Gastroesophageal sphincter (tissue), 4 donors: ENCODE measurements at regions not wholly inside any gene's neighbourhood (a gene's known extent, or its start where the extent isn't known, plus 50 kb on each side); places are given as distances from the start of the nearest gene placed in this dataset.
A peak's percentile ranks its signal among the peaks of the same experiment; 100 is the strongest.

Experiments
- ATAC-seq: fragments of 150-250 bp; one replicate; pipeline ENCODE4 v1.9.1; 2016; ENCODE audit warnings: mild to moderate bottlenecking, moderate library complexity
- H3K27ac ChIP-seq, 4 donors: fragments of 200-600 bp; sonication (generic) in 3 of 4; 1 replicate in 3 of 4; 2 replicates in 1 of 4; pipeline ENCODE4 v1.5.1; 2016 to 2019
- H3K27me3 ChIP-seq: fragments of 200-600 bp; sonication (generic); one replicate; pipeline ENCODE4 v1.5.1; 2019
- H3K36me3 ChIP-seq, 2 donors: fragments of 200-600 bp; sonication (generic); one replicate each; pipeline ENCODE4 v1.5.1; 2019; ENCODE audit warnings: control low read depth in 1 of 2
- H3K4me1 ChIP-seq, 3 donors: fragments of 200-600 bp; sonication (generic); 1 replicate in 2 of 3; 2 replicates in 1 of 3; pipeline ENCODE4 v1.5.1; 2016 to 2019; ENCODE audit warnings: control low read depth in 2 of 3
- H3K4me3 ChIP-seq, 2 donors: fragments of 200-600 bp; sonication (generic); one replicate each; pipeline ENCODE4 v1.5.1; 2019; ENCODE audit warnings: mild to moderate bottlenecking in 1 of 2, moderate library complexity in 1 of 2
- H3K9me3 ChIP-seq, 3 donors: fragments of 200-600 bp; sonication (generic); one replicate each; pipeline ENCODE4 v1.5.1; 2017 to 2019; ENCODE audit warnings: control low read depth in 2 of 3
- EP300 ChIP-seq: sonication (generic); formaldehyde crosslinking; IDR thresholded peaks from one replicate; pipeline ENCODE4 v1.6.1; 2017; ENCODE audit warnings: antibody characterized with exemption, mild to moderate bottlenecking
- POLR2A ChIP-seq, 2 donors: fragments of 450-650 bp; IDR thresholded peaks; one replicate each; pipeline ENCODE4 v1.6.1; 2017; ENCODE audit warnings: antibody characterized with exemption in 2 of 2, mild to moderate bottlenecking in 2 of 2, moderate library complexity in 1 of 2
- POLR2AphosphoS5 ChIP-seq: sonication (generic); formaldehyde crosslinking; IDR thresholded peaks from one replicate; pipeline ENCODE4 v1.6.1; 2017; ENCODE audit warnings: antibody characterized with exemption
- WGBS, 2 donors: methylation state at CpG; one replicate each; pipeline ENCODE4 v1.1.5; 2018; ENCODE audit warnings: low coverage in 1 of 2; 5-methylcytosine and 5-hydroxymethylcytosine counted together
- TF ChIP-seq, protein P1 (sequence below), 4 experiments: fragments of 200-600 bp in 2 of 4; fragments of 450-650 bp in 2 of 4; sonication (generic) in 1 of 4; IDR thresholded peaks; one replicate each; pipeline ENCODE4 v1.5.1; 2017 to 2019; ENCODE audit warnings: antibody characterized with exemption in 4 of 4, mild to moderate bottlenecking in 2 of 4, moderate library complexity in 2 of 4

DNA sequence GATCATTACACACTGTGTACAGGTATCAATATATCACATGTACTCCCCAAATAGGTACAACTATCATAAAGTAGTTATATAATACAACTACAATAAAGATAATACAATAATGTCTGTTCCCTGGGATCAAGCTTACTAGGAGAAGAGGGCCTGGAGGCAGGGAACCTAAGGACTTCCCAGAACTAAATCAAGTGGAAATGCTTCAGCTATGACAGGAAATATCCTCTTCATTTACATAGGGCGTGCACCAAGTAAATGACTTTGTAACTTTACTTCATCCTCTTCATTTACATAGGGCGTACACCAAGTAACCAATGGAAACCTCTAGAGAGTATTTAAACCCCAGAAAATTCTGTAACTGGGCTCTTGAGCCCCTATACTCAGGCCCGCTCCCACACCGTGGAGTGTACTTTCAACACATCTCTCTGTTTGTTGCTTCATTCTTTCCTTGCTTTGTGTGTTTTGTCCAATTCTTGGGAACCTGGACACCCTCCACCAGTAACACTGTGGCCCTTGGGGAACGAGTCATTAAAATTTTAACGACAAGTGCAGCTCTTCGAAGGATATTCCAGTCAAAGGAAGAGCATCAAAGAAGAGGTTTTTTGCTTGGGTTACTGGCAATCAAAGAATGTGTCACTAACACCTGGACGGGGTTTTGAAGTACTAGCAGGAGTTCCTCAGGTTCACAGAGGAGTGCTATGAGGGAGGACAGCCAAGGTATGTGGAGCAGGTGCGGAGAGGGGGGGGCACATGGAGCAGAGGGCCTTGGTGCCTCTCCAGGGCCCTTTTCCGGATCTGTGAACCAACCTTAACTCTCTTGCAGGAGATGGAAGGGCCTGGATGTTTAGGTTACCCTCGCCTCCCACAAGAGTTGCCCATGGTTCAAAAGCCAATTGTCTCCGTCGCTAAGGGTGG is 106.6 kb upstream of the DAP start:
- TF ChIP-seq EP300, result no peak
- TF ChIP-seq POLR2A (IDR thresholded peaks at IDR 0.05), result no peak
- TF ChIP-seq, protein P1, sequence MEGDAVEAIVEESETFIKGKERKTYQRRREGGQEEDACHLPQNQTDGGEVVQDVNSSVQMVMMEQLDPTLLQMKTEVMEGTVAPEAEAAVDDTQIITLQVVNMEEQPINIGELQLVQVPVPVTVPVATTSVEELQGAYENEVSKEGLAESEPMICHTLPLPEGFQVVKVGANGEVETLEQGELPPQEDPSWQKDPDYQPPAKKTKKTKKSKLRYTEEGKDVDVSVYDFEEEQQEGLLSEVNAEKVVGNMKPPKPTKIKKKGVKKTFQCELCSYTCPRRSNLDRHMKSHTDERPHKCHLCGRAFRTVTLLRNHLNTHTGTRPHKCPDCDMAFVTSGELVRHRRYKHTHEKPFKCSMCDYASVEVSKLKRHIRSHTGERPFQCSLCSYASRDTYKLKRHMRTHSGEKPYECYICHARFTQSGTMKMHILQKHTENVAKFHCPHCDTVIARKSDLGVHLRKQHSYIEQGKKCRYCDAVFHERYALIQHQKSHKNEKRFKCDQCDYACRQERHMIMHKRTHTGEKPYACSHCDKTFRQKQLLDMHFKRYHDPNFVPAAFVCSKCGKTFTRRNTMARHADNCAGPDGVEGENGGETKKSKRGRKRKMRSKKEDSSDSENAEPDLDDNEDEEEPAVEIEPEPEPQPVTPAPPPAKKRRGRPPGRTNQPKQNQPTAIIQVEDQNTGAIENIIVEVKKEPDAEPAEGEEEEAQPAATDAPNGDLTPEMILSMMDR (IDR thresholded peaks at IDR 0.05), result no peak
- TF ChIP-seq POLR2AphosphoS5, result no peak
- Histone ChIP-seq H3K9me3 (no peaks in the 10 kb centered on the region), H3K27me3 (peaks cover 14% of the 10 kb centered on the region), H3K4me1 (no peaks in the 10 kb centered on the region), H3K36me3 (no peaks in the 10 kb centered on the region), H3K4me3 (no peak overlapping the region), H3K27ac (no peak overlapping the region)
- 82 to 91% methylated on average over 6 to 12 of the region's 13 CpGs for WGBS, 2 donors
- no peak for ATAC-seq

DNA sequence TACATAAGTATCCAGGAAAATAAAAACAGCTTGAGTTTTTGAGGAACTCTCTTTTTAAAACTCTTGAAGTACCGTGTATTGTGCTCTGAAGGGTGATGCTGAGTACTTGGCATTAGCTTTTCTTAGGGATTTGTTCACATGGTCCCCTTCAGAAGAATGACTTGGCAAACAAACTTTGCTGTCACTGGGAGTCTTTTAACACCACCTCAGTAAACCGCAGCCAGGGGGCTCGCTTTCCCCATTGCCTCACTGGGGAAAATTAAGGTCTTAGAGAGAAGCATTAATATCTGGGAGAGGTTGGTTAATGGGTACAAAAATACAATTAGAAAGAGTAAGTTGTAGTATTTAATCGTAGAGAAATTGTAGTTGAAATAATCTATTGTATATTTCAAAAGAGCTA is 105.9 kb upstream of the DAP start:
- ATAC-seq, result no peak
- WGBS, 2 donors, result 43 to 51% methylated on average over 1 to 4 of the region's 4 CpGs
- Histone ChIP-seq H3K9me3 (no peaks in the 10 kb centered on the region), H3K4me1 (no peaks in the 10 kb centered on the region), H3K27ac (no peak overlapping the region), H3K36me3 (no peaks in the 10 kb centered on the region), H3K27me3 (peaks cover 14% of the 10 kb centered on the region), H3K4me3 (no peak overlapping the region)
- TF ChIP-seq POLR2AphosphoS5 (no peak), POLR2A (IDR thresholded peaks at IDR 0.05) (no peak), EP300 (no peak)
- TF ChIP-seq, protein P1 (IDR thresholded peaks at IDR 0.05), result no peak

DNA sequence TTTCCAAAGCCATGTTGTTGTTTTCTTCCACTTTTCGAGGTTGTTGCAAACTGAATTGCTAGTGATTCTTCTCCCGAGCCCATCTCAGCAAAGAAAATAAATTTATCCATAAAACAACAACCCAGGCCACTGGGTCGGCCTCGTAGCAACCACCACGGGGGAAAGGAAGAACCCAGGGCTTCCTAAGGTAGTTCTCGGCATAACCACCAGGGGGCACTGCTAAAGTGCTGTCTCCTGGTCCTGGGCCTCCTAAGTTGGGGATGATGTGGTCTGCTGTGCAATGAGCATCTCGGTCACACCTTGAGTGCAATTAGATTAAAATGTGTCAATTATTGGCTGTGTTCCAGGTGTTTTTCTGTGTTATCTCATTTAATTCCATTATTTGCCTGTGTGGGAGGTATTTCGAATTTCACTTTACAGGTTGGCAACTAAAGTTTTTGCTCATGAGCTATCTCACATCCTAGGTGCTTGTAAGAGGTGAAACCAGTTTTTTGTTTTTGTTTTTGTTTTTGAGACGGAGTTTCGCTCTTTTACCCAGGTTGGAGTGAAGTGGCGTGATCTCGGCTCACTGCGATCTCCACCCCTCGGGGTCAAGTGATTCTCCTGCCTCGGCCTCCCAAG is 102.8 kb upstream of the DAP start:
- Histone ChIP-seq H3K27ac (no peak overlapping the region), H3K4me1 (no peaks in the 10 kb centered on the region), H3K27me3 (peaks cover 7% of the 10 kb centered on the region), H3K36me3 (no peaks in the 10 kb centered on the region), H3K4me3 (no peak overlapping the region), H3K9me3 (no peaks in the 10 kb centered on the region)
- TF ChIP-seq POLR2A (IDR thresholded peaks at IDR 0.05), result no peak
- TF ChIP-seq, protein P1 (IDR thresholded peaks at IDR 0.05), result peak in 3 of 4 experiments; percentile 26 to 47 (median 28)
- no peak for ATAC-seq
- 65 to 68% methylated on average over 9 to 14 of the region's 15 CpGs for WGBS, 2 donors

DNA sequence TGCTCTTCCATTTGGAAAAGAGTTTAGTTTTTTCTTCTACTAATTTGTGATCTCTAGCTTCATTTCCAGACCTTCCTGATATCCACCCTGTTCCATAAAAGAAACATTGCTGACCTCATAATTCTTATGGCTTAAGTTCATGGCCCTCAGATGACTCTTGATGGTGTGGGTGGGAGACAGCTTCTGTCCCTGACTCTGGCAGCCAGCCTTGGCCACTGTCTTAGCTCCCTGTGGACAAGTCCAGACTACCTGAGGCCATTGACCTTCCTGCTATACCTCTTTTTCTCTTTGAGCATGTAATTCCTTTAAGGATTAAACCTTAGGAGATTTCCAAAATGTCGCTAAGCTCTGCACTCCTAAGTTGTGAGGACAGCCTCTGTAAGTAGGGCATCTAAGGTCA is 101.1 kb upstream of the DAP start:
- WGBS, 2 donors, result 100% methylated on average over 1 of the region's 1 CpG; no CpG with 5 or more reads in 1 of the 2 donors
- Histone ChIP-seq H3K9me3 (no peaks in the 10 kb centered on the region), H3K4me1 (peaks cover 0 to 4% (median 0%) of the 10 kb centered on the region in 3 donors), H3K27me3 (peaks cover 11% of the 10 kb centered on the region), H3K4me3 (no peak overlapping the region), H3K36me3 (no peaks in the 10 kb centered on the region), H3K27ac (no peak overlapping the region)
- TF ChIP-seq, protein P1 (IDR thresholded peaks at IDR 0.05), result no peak
- TF ChIP-seq EP300 (no peak), POLR2AphosphoS5 (no peak), POLR2A (IDR thresholded peaks at IDR 0.05) (no peak)
- no peak for ATAC-seq
